ENCODE measurements at regions not wholly inside any gene's neighbourhood (a gene's known extent, or its start where the extent isn't known, plus 50 kb on each side); places are given as distances from the start of the nearest gene placed in this dataset.
A peak's percentile ranks its signal among the peaks of the same experiment; 100 is the strongest.

- POLR2A ChIA-PET: no interaction called here
Observed at GRCh38 chr10:28410420-28411135, 107.7 kb upstream of the MPP7 start.

More at GRCh38 chr10:28410420-28411135, 107.7 kb upstream of the MPP7 start:
- Histone ChIP-seq H3K4me3 (replicated peaks in 1 of 3; ENCODE audit: insufficient read depth in 1 of 3, low read depth in 2 of 3, low read length in 3 of 3) (no peak overlapping the region), H3K79me2 (ENCODE audit: insufficient read depth, low read length) (no peaks in the 10 kb centered on the region), H4K20me1 (ENCODE audit: insufficient read depth, low read length) (no peaks in the 10 kb centered on the region), H2AFZ (ENCODE audit: low read length) (no peak overlapping the region), H3K27ac (ENCODE audit: extremely low read length, insufficient read depth, low read length) (no peak overlapping the region), H3K9me3 (ENCODE audit: low read length) (no peaks in the 10 kb centered on the region), H3K4me2 (ENCODE audit: low read depth, low read length) (no peak overlapping the region), H3K4me1 (ENCODE audit: insufficient read depth, low read length) (0 out of 2 replicates have a peak, but pooled peaks cover 3% of the 10 kb centered on the region), H3K36me3 (replicated peaks in 1 of 2; ENCODE audit: control insufficient read depth in 1 of 2, insufficient read depth in 2 of 2, low read length in 2 of 2) (no peaks in the 10 kb centered on the region), H3K27me3 (ENCODE audit: control insufficient read depth in 1 of 2, insufficient read depth in 2 of 2, low read length in 2 of 2) (0 out of 5 replicates have a peak, but pooled peaks cover 0 to 4% of the 10 kb centered on the region in 2 experiments), H3K9ac (ENCODE audit: insufficient read depth, low read depth, low read length) (no peak overlapping the region)
- ATAC-seq (peak; percentile 56; the same call in 2 of the 3 replicates), DNase-seq (ENCODE audit: low spot score) (peak; percentile 12), FAIRE-seq (no peak)
- BruUV-seq (replicated peaks): no TSS peak
- no peak for TF ChIP-seq ZMAT3 (CRISPR knock-in tag; conservative IDR thresholded peaks at IDR 0.05)
- TF ChIP-seq, protein P1, sequence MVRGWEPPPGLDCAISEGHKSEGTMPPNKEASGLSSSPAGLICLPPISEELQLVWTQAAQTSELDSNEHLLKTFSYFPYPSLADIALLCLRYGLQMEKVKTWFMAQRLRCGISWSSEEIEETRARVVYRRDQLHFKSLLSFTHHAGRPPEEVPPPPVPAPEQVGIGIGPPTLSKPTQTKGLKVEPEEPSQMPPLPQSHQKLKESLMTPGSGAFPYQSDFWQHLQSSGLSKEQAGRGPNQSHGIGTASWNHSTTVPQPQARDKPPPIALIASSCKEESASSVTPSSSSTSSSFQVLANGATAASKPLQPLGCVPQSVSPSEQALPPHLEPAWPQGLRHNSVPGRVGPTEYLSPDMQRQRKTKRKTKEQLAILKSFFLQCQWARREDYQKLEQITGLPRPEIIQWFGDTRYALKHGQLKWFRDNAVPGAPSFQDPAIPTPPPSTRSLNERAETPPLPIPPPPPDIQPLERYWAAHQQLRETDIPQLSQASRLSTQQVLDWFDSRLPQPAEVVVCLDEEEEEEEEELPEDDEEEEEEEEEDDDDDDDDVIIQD (CRISPR knock-in tag; IDR thresholded peaks at IDR 0.05; ENCODE audit: low read depth): no peak
- TF ChIP-seq ZNF747 (CRISPR knock-in tag; IDR thresholded peaks at IDR 0.05; ENCODE audit: borderline replicate concordance): no peak
- TF ChIP-seq, protein P2, sequence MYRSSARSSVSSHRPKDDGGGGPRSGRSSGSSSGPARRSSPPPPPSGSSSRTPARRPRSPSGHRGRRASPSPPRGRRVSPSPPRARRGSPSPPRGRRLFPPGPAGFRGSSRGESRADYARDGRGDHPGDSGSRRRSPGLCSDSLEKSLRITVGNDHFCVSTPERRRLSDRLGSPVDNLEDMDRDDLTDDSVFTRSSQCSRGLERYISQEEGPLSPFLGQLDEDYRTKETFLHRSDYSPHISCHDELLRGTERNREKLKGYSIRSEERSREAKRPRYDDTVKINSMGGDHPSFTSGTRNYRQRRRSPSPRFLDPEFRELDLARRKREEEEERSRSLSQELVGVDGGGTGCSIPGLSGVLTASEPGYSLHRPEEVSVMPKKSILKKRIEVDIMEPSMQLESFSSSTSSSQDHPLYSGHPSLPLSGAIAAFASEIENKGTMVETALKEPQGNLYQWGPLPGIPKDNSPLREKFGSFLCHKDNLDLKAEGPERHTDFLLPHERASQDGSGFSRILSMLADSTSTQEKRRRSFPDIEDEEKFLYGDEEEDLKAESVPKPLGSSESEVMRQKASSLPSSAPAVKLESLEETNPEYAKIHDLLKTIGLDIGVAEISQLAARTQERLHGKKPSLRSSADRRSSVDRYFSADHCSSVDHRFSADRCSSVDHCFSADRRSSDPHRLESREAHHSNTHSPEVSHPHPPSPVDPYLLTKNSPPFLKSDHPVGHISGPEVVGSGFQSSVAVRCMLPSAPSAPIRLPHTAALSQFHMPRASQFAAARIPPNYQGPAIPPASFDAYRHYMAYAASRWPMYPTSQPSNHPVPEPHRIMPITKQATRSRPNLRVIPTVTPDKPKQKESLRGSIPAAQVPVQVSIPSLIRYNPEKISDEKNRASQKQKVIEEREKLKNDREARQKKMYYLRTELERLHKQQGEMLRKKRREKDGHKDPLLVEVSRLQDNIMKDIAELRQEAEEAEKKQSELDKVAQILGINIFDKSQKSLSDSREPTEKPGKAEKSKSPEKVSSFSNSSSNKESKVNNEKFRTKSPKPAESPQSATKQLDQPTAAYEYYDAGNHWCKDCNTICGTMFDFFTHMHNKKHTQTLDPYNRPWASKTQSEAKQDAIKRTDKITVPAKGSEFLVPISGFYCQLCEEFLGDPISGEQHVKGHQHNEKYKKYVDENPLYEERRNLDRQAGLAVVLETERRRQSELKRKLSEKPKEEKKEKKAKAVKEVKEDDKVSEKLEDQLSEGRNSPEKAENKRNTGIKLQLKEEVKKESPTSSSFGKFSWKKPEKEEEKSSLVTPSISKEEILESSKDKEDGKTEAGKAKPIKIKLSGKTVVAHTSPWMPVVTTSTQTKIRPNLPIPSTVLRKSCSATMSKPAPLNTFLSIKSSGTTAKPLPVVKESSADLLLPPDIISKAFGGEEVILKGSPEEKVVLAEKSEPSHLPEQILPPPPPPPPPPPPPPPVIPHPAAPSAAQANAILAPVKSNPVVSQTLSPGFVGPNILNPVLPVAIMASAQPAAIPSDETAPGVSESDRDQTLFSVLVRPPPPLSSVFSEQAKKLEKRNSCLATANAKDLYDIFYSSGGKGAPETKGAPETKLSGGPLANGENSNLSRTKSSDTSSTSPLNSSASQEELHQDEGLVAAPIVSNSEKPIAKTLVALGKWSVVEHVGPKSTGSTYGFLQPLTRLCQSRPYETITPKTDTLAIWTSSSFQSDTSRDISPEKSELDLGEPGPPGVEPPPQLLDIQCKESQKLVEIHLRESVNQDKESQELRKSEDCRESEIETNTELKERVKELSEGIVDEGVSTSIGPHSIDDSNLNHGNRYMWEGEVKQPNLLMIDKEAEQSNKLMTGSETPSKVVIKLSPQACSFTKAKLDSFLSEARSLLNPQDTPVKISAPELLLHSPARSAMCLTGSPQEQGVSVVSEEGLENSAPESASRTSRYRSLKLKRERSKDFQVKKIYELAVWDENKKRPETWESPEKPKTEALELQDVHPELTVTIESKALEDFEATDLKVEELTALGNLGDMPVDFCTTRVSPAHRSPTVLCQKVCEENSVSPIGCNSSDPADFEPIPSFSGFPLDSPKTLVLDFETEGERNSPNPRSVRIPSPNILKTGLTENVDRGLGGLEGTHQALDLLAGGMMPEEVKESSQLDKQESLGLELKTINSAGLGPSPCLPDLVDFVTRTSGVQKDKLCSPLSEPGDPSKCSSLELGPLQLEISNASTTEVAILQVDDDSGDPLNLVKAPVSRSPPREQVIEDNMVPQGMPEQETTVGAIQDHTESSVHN (CRISPR knock-in tag; IDR thresholded peaks at IDR 0.05): no peak
- TF ChIP-seq MAF1 (CRISPR knock-in tag; IDR thresholded peaks at IDR 0.05; ENCODE audit: borderline replicate concordance): no peak
- TF ChIP-seq PRPF4 (IDR thresholded peaks at IDR 0.05; ENCODE audit: low read depth, low read length, poor library complexity, severe bottlenecking): no peak
- TF ChIP-seq NONO (IDR thresholded peaks at IDR 0.05): no peak
- TF ChIP-seq NONO (CRISPR knock-in tag; conservative IDR thresholded peaks at IDR 0.05): no peak
- TF ChIP-seq HMGA1 (CRISPR knock-in tag; conservative IDR thresholded peaks at IDR 0.05): no peak
- CTCF ChIA-PET (ENCODE audit: low intra/inter-chr PET ratio, low total read pairs): no interaction called here
- WGBS (ENCODE audit: low lambda C conversion rate): 1% methylated on average over 4 of the region's 4 CpGs
- intact Hi-C loops (cut with micrococcal nuclease; ENCODE audit: unreplicated experiment) (no loop called here), in situ Hi-C loops (cut with HindIII; ENCODE audit: extremely low pct_ligation_motif_present, low pct_unique_long_range_greater_than_20kb) (no loop called here)

Measured in HepG2 (cell line).